B cell (primary cell): ENCODE measurements at regions not wholly inside any gene's neighbourhood (a gene's known extent, or its start where the extent isn't known, plus 50 kb on each side); places are given as distances from the start of the nearest gene placed in this dataset.

Source experiments
- CTCF ChIP-seq: fragments of 200-600 bp; IDR thresholded peaks from one replicate; pipeline ENCODE4 v1.8.0; 2022; ENCODE audit warnings: antibody characterized with exemption, mild to moderate bottlenecking
- EZH2 ChIP-seq: IDR thresholded peaks from 2 replicates; pipeline ENCODE4 v1.6.1; 2012; ENCODE audit warnings: borderline replicate concordance, low read depth, mild to moderate bottlenecking, moderate library complexity, low read length; ENCODE audit not compliant: insufficient read depth, poor library complexity, severe bottlenecking

- no peak for TF ChIP-seq CTCF
- TF ChIP-seq EZH2 = no peak
These were observed 1628.5 kb downstream of the HACE1 start for GRCh38 chr6:103231181-103231580.
